Neural cell (in vitro differentiated cells): ENCODE measurements at regions not wholly inside any gene's neighbourhood (a gene's known extent, or its start where the extent isn't known, plus 50 kb on each side); places are given as distances from the start of the nearest gene placed in this dataset.

Source experiments
- H2AFZ ChIP-seq: fragments of 200-600, 300-800 bp; sonication (generic), shearing (Covaris generic); 2 replicates; pipeline ENCODE4 v1.6.0; 2014; ENCODE audit warnings: low read depth, mild to moderate bottlenecking, antibody characterized with exemption, low read length, moderate library complexity
- H3F3A ChIP-seq: fragments of 200-600 bp; shearing (Covaris generic); 2 replicates; pipeline ENCODE4 v1.6.1; 2016; ENCODE audit warnings: mild to moderate bottlenecking, moderate library complexity, mixed read lengths, antibody characterized with exemption, low read length; ENCODE audit not compliant: insufficient read depth, poor library complexity, severe bottlenecking
- H3K27ac ChIP-seq: fragments of 200-600, 300-800 bp; sonication (generic), shearing (Covaris generic); 2 replicates; pipeline ENCODE4 v1.5.1; 2014; ENCODE audit warnings: mild to moderate bottlenecking, low read length, moderate library complexity
- H3K27me3 ChIP-seq: fragments of 300-800, 200-600 bp; sonication (generic), shearing (Covaris generic); 2 replicates; pipeline ENCODE4 v1.6.0; 2014; ENCODE audit warnings: mild to moderate bottlenecking, low read depth, low read length, moderate library complexity; ENCODE audit not compliant: insufficient read depth
- H3K36me3 ChIP-seq: fragments of 300-800, 200-600 bp; sonication (generic), shearing (Covaris generic); 2 replicates; pipeline ENCODE4 v1.5.1; 2014; ENCODE audit warnings: mild to moderate bottlenecking, antibody characterized with exemption, low read length, moderate library complexity; ENCODE audit not compliant: insufficient read depth
- H3K4me2 ChIP-seq: fragments of 300-800, 200-600 bp; sonication (generic), shearing (Covaris generic); 2 replicates; pipeline ENCODE4 v1.6.0; 2014; ENCODE audit warnings: mild to moderate bottlenecking, low read length
- H3K4me3 ChIP-seq: fragments of 300-800, 200-600 bp; sonication (generic), shearing (Covaris generic); 2 replicates; pipeline ENCODE4 v1.5.1; 2014; ENCODE audit warnings: mild to moderate bottlenecking, low read length, moderate library complexity
- H3K79me2 ChIP-seq: fragments of 200-600 bp; shearing (Covaris generic); replicated peaks from 2 replicates; pipeline ENCODE4 v1.6.0; 2014; ENCODE audit warnings: mild to moderate bottlenecking, low read length, moderate library complexity; ENCODE audit not compliant: insufficient read depth
- H3K9ac ChIP-seq: fragments of 300-800, 200-600 bp; sonication (generic), shearing (Covaris generic); 2 replicates; pipeline ENCODE4 v1.6.1; 2016; ENCODE audit warnings: mild to moderate bottlenecking, low read length, mixed read lengths
- H3K9me2 ChIP-seq: fragments of 200-600 bp; shearing (Covaris generic); 2 replicates; pipeline ENCODE4 v1.6.1; 2016; ENCODE audit warnings: mild to moderate bottlenecking, low read length, mixed read lengths; ENCODE audit not compliant: insufficient read depth
- H3K9me3 ChIP-seq: fragments of 200-600, 300-800 bp; sonication (generic), shearing (Covaris generic); 2 replicates; pipeline ENCODE4 v1.6.1; 2016; ENCODE audit warnings: mild to moderate bottlenecking, mixed run types, low read length, moderate library complexity, mixed read lengths
- H4K20me1 ChIP-seq: fragments of 200-600 bp; shearing (Covaris generic); 2 replicates; pipeline ENCODE4 v1.6.1; 2016; ENCODE audit warnings: mild to moderate bottlenecking, mixed run types; ENCODE audit not compliant: insufficient read depth
- CTCF ChIP-seq: fragments of 450-650 bp; IDR thresholded peaks from 2 replicates; pipeline ENCODE4 v1.5.1; 2014; ENCODE audit warnings: antibody characterized with exemption, mild to moderate bottlenecking, moderate library complexity; ENCODE audit not compliant: poor library complexity, severe bottlenecking
- EP300 ChIP-seq: fragments of 450-650 bp; conservative IDR thresholded peaks from 2 replicates; pipeline ENCODE4 v1.6.1; 2014; ENCODE audit warnings: antibody characterized with exemption, mild to moderate bottlenecking, moderate library complexity; ENCODE audit not compliant: poor library complexity, severe bottlenecking
- EZH2 ChIP-seq: fragments of 200-600, 300-800 bp; shearing (Covaris generic), sonication (generic); IDR thresholded peaks from 2 replicates; pipeline ENCODE4 v1.6.1; 2014; ENCODE audit warnings: antibody characterized with exemption, low read length, borderline replicate concordance, mild to moderate bottlenecking; ENCODE audit not compliant: insufficient read depth, poor library complexity, severe bottlenecking
- MXI1 ChIP-seq: fragments of 450-650 bp; conservative IDR thresholded peaks from 2 replicates; pipeline ENCODE4 v1.6.1; 2014; ENCODE audit warnings: antibody characterized with exemption, mild to moderate bottlenecking; ENCODE audit not compliant: poor library complexity, severe bottlenecking
- POLR2AphosphoS5 ChIP-seq: IDR thresholded peaks from 2 replicates; pipeline ENCODE4 v1.6.1; 2012
- RAD21 ChIP-seq: fragments of 450-650 bp; conservative IDR thresholded peaks from 2 replicates; pipeline ENCODE4 v1.6.1; 2014; ENCODE audit warnings: antibody characterized with exemption, mild to moderate bottlenecking, moderate library complexity
- REST ChIP-seq: IDR thresholded peaks from 2 replicates; pipeline ENCODE4 v1.6.1; 2012; ENCODE audit warnings: borderline replicate concordance
- SMC3 ChIP-seq: fragments of 450-650 bp; conservative IDR thresholded peaks from 2 replicates; pipeline ENCODE4 v1.6.1; 2014; ENCODE audit warnings: antibody characterized with exemption, mild to moderate bottlenecking, moderate library complexity; ENCODE audit not compliant: poor library complexity
- TAF1 ChIP-seq: IDR thresholded peaks from 2 replicates; pipeline ENCODE4 v1.6.1; 2012; ENCODE audit warnings: low read depth

- no peaks in the 10 kb centered on the region for H3K9me3 ChIP-seq
- no peaks in the 10 kb centered on the region for H3K36me3 ChIP-seq
- no peaks in the 10 kb centered on the region for H4K20me1 ChIP-seq
- no peak overlapping the region for H3K27ac ChIP-seq
- no peaks in the 10 kb centered on the region for H3K9me2 ChIP-seq
- no peaks in the 10 kb centered on the region for H3K27me3 ChIP-seq
- no peaks in the 10 kb centered on the region for H3F3A ChIP-seq
- H3K9ac ChIP-seq, result no peak overlapping the region
- TF ChIP-seq SMC3, result no peak
- no peak for TF ChIP-seq MXI1
- TF ChIP-seq REST, result no peak
- TF ChIP-seq CTCF, result no peak
- no peak for TF ChIP-seq RAD21
- TF ChIP-seq EZH2, result no peak
- TF ChIP-seq TAF1, result no peak
- TF ChIP-seq EP300, result no peak
- no peak for TF ChIP-seq POLR2AphosphoS5
- H2AFZ ChIP-seq, result no peak overlapping the region
- no peak overlapping the region for H3K4me3 ChIP-seq
- H3K4me2 ChIP-seq, result peak overlapping the region; percentile 22
- H3K79me2 ChIP-seq, result no peaks in the 10 kb centered on the region
Observed at GRCh38 chr13:53623146-53623545, 594.5 kb downstream of the OLFM4 start.

GRCh38 chr13:53631511-53631910, 602.9 kb downstream of the OLFM4 start:
- Histone ChIP-seq H3K4me3 (no peak overlapping the region), H3K36me3 (no peaks in the 10 kb centered on the region), H3K4me2 (no peak overlapping the region), H3K9me2 (no peaks in the 10 kb centered on the region), H3K27ac (no peak overlapping the region), H3K9me3 (no peaks in the 10 kb centered on the region), H3K9ac (no peak overlapping the region), H2AFZ (no peak overlapping the region), H3K27me3 (no peaks in the 10 kb centered on the region), H4K20me1 (no peaks in the 10 kb centered on the region), H3F3A (no peaks in the 10 kb centered on the region), H3K79me2 (no peaks in the 10 kb centered on the region)
- TF ChIP-seq EZH2, result no peak
- TF ChIP-seq RAD21, result no peak
- TF ChIP-seq MXI1, result no peak
- no peak for TF ChIP-seq CTCF
- no peak for TF ChIP-seq REST
- TF ChIP-seq POLR2AphosphoS5, result no peak
- no peak for TF ChIP-seq TAF1
- no peak for TF ChIP-seq EP300
- no peak for TF ChIP-seq SMC3
